Stimulated activated CD8-positive, alpha-beta memory T cell treated with anti-CD3 and anti-CD28 coated beads, Interleukin-2, amount 100 ng/mL, for 1 hour (primary cell): ENCODE measurements at regions not wholly inside any gene's neighbourhood (a gene's known extent, or its start where the extent isn't known, plus 50 kb on each side); places are given as distances from the start of the nearest gene placed in this dataset.

Source experiments
- DNase-seq, 2 donors: peaks; one replicate each; pipeline ENCODE4 v3.0.0-alpha.2; 2020; ENCODE audit warnings: low read depth in 2 of 2

GRCh38 chr5:162485666-162486292 is 418.2 kb downstream of the GABRG2 start:
- DNase-seq = no peak

GRCh38 chr5:162487528-162488525 is 420.3 kb downstream of the GABRG2 start:
- no peak for DNase-seq

- DNase-seq = no peak
Measured at GRCh38 chr5:162496100-162496808, 428.7 kb downstream of the GABRG2 start.

GRCh38 chr5:162497455-162497854 is 429.9 kb downstream of the GABRG2 start:
- no peak for DNase-seq

GRCh38 chr5:162502780-162503179 is 435.2 kb downstream of the GABRG2 start:
- DNase-seq = no peak

GRCh38 chr5:162503796-162504195 is 436.2 kb downstream of the GABRG2 start:
- no peak for DNase-seq

GRCh38 chr5:162512935-162513565 is 445.5 kb downstream of the GABRG2 start:
- DNase-seq = no peak

GRCh38 chr5:162514116-162514515 is 446.5 kb downstream of the GABRG2 start:
- DNase-seq = no peak

GRCh38 chr5:162520878-162521277 is 453.3 kb downstream of the GABRG2 start:
- no peak for DNase-seq

- DNase-seq = no peak
Measured at GRCh38 chr5:162529209-162529608, 461.6 kb downstream of the GABRG2 start.

GRCh38 chr5:162529886-162530285 is 462.3 kb downstream of the GABRG2 start:
- no peak for DNase-seq

- DNase-seq = no peak
Measured at GRCh38 chr5:162543437-162543836, 475.9 kb downstream of the GABRG2 start.

- DNase-seq = no peak
Measured at GRCh38 chr5:162544905-162545304, 477.3 kb downstream of the GABRG2 start.

- no peak for DNase-seq
Measured at GRCh38 chr5:162550236-162550635, 482.7 kb downstream of the GABRG2 start.

GRCh38 chr5:162558120-162558519 is 490.5 kb downstream of the GABRG2 start:
- no peak for DNase-seq

GRCh38 chr5:162567644-162568043 is 500.1 kb downstream of the GABRG2 start:
- DNase-seq = no peak

GRCh38 chr5:162573758-162574157 is 506.2 kb downstream of the GABRG2 start:
- DNase-seq = no peak

GRCh38 chr5:162591724-162592123 is 524.2 kb downstream of the GABRG2 start:
- no peak for DNase-seq

GRCh38 chr5:162593881-162594280 is 526.3 kb downstream of the GABRG2 start:
- no peak for DNase-seq

- no peak for DNase-seq
Measured at GRCh38 chr5:162603443-162604070, 536.0 kb downstream of the GABRG2 start.

GRCh38 chr5:162607879-162608278 is 540.3 kb downstream of the GABRG2 start:
- no peak for DNase-seq
